Testis (tissue), 2 donors: ENCODE measurements at regions not wholly inside any gene's neighbourhood (a gene's known extent, or its start where the extent isn't known, plus 50 kb on each side); places are given as distances from the start of the nearest gene placed in this dataset.

Source experiments
- POLR2A ChIP-seq: fragments of 450-650 bp; IDR thresholded peaks from one replicate; pipeline ENCODE4 v1.6.1; 2017; ENCODE audit warnings: antibody characterized with exemption, mild to moderate bottlenecking, moderate library complexity
- TF ChIP-seq, protein P1 (sequence below), 3 experiments: fragments of 450-650 bp in 2 of 3; fragments of 200-600 bp in 1 of 3; sonication (generic) in 1 of 3; IDR thresholded peaks; one replicate each; pipeline ENCODE4 v1.5.1; 2016 to 2019; ENCODE audit warnings: antibody characterized with exemption in 3 of 3, mild to moderate bottlenecking in 2 of 3, moderate library complexity in 1 of 3

GRCh38 chr2:33836628-33837027 lies 237.5 kb upstream of the FAM98A start:
- TF ChIP-seq, protein P1, sequence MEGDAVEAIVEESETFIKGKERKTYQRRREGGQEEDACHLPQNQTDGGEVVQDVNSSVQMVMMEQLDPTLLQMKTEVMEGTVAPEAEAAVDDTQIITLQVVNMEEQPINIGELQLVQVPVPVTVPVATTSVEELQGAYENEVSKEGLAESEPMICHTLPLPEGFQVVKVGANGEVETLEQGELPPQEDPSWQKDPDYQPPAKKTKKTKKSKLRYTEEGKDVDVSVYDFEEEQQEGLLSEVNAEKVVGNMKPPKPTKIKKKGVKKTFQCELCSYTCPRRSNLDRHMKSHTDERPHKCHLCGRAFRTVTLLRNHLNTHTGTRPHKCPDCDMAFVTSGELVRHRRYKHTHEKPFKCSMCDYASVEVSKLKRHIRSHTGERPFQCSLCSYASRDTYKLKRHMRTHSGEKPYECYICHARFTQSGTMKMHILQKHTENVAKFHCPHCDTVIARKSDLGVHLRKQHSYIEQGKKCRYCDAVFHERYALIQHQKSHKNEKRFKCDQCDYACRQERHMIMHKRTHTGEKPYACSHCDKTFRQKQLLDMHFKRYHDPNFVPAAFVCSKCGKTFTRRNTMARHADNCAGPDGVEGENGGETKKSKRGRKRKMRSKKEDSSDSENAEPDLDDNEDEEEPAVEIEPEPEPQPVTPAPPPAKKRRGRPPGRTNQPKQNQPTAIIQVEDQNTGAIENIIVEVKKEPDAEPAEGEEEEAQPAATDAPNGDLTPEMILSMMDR (IDR thresholded peaks at IDR 0.05) = no peak
- no peak for TF ChIP-seq POLR2A
